ENCODE measurements at regions not wholly inside any gene's neighbourhood (a gene's known extent, or its start where the extent isn't known, plus 50 kb on each side); places are given as distances from the start of the nearest gene placed in this dataset.

- DNase-seq: no peak
Measured at GRCh38 chr16:85296859-85297660, 184.8 kb upstream of the CIBAR2 start.

DNA sequence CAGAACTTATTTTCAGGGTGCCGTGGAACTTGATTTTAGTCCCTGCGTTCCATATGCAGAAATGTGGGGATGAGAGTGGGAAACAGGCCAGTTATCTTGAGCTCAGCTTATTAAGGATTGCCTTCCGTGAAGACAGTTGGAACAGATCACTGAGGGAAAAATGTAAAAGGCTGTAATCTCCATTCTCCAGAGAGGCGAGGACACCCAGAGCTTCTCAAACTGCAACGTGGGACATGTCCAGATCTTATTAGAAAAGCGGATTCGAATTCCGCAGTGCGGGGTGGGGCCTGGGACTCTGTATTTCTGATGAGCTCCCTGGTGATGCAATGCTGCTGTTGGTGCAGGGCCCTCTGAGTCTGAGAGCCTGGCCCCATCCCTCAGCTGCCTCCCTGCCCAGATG, 185.6 kb upstream of the CIBAR2 start:
- no peak for DNase-seq

GRCh38 chr16:85300406-85300968, 188.2 kb upstream of the CIBAR2 start:
- DNase-seq: no peak

DNA sequence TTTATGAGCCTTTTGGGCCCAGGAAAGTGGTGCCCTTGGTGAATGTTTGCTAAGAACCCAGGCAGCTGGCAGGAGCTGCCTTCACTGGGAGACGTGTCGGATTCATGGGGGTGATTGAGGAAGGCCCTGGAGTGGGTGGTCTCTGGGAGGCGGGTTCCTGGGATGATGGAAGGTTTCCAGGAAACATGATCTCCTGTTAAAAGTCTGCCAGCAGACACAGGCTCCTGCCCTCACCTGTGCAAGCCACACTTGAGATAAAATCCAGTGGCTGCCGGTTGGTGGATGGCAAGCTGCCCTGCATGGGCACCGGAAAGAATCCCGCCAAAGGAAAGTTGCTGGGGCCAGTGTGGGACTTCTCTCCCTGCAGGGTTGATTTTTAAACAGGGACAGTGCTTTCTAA, 189.0 kb upstream of the CIBAR2 start:
- no peak for DNase-seq

DNA sequence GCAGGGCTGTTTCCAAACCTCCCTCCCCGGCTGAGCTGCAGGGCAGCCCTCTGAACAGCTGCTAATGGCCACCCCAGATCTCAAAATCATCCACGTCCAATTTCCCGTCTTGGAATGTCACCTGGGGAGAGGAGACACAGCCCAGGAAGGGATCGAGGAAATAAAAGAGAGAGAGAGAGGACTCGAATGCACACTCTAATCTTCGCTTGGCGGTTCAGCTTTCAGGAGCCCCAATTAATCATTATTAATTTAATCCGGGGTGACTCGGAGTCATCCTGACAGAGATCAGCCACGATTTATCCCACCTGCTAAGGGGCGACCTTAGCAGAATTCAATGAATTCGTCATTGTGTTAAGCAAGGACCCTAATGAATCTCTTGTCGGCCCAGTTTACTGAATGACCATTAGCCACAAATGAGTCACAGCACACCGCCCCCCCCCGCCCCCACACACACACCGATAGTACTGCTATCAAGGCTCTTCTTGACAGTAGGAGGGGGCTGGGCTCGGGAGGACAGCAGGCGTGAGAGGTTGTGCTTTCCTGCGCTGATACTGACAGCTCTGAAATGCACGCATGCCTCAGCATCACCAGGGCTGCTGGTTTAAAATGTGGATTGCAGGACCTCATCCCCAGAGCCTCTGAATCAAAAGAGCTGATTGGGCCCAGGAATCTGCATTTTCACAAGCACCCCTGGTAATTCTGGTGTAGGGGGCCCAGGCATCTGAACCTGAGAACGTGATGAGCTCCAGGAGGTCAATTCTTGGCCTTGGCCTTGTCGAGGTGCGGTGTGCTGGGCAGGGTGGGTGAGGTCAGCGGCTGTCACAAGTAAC, 190.0 kb upstream of the CIBAR2 start:
- DNase-seq: no peak

GRCh38 chr16:85302848-85303353, 190.6 kb upstream of the CIBAR2 start:
- no peak for DNase-seq

- DNase-seq: no peak
Measured at GRCh38 chr16:85303354-85303883, 191.1 kb upstream of the CIBAR2 start.

DNA sequence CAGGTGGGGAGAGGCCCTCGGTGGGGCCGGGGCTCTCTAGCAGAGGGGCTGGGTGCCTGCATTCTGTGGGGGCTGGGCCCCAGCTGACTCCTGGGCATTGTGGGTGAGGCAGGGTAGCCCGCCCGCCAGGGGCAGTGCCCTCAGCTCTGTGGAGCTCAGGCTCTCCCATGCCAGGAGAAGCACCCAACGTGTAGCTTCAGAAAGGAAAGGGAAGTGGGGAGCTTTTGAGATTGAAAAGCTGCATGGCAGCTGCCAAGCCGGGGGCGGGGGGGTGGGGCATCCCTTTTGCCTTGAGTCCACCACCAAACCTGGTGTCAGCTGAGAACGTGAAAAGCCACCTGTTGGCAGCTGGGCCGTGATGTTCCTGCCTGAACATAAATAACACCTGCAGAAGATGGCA, 192.1 kb upstream of the CIBAR2 start:
- no peak for DNase-seq

GRCh38 chr16:85306071-85306792, 194.0 kb upstream of the CIBAR2 start:
- DNase-seq: peak; percentile 21

DNA sequence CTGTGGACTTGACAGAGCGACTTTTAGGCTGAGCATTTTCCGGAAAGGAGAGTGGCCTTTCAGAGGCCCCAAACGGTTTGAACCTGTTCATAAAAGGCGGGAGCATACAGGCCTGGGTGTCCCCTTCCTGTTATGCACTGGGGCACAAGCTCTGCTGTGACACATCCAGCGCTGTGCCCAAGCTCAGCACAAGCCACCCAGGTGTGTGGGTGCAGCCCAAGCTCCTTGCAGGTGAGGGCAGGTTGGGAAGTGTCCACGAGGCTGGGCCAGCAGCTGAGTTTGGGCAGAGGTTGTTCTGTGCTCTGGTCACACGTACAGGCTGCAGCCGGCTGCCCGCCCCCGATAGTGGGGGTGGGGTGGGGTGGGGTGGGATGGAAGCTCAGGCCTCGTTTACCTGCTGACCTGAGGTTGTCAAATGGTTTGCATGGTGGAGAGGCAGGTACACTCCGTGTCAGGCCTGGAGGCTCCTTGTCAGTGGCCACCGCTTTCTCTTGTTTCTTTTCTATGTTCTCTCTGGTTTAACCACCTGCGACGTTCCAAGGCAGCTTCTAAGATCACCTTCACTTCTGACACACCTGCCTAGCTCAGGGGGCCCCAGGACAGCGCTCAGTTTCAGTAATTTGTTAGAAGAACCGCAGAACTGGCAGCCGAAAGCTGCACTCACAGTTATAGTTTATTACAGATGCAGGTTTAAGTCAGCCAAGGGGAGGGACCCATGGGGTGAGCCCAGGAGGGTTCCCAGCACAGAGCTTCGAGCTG, 194.7 kb upstream of the CIBAR2 start:
- no peak for DNase-seq

- DNase-seq: no peak
Measured at GRCh38 chr16:85307552-85308364, 195.5 kb upstream of the CIBAR2 start.

- no peak for DNase-seq
Measured at GRCh38 chr16:85308611-85309540, 196.6 kb upstream of the CIBAR2 start.

DNA sequence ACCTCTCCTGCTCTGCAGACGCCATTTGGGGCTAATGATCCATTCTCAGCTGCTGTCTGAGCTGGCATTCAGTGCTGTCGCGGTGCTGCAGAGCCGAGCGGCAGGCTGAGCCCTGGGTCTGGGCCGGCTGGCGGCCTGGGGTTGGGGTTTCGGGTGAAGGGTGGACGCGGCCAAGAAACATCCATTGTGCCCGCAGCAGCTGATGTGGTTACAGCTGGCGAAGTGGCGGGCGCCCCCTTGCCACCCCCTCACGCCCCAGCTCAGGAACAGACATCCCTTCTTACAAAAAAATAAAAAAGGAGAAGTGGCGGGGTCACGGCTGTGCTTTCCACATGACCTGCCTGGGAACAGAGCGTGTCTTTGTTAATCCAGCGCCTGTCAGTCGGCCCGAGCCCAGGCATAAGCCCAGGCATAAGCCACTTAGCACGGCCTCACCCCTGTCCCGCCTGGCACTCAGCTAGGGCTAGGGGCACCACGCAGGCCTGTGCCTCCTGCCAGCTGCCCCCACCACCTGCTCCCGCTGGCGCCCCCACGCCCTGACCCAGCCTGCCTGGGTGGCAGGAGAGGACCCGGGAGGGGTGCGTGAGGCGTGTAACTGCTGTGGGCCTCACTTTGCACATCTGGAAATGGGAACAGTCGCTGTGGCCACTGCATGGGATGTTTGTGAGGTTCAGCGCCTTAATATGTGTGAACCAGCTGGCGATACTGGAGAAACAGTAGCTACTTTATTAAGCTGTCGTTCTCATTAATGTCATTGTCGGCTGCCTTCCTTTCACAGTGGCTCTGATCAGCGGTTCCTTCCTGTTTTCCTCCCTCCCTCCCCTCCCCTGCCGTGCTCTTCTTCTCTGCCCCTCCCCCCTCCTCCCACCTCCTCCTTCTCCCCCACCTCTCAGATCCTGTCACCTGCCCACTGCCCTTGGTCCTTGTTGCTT, 197.7 kb upstream of the CIBAR2 start:
- no peak for DNase-seq

- DNase-seq: no peak
Measured at GRCh38 chr16:85310868-85311585, 198.8 kb upstream of the CIBAR2 start.

DNA sequence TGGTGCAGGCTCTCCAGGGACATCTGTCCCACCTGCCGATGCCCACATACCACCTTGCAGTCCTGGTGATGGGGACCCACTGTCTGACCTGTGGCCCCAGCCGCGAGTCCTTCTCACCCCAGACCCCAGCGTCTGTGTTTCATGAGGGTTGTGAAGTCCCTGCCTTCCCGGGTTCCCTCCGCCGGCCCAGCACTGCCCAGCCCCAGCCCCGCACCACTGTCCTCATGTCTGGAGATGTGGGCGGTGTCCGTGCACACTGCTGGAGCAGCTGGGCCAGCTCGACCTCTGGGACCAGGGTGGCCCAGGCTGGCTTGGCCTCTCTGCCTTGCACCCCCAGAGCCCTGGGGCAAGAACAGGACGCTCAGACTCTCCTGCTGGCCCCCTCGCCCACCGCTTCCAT, 199.5 kb upstream of the CIBAR2 start:
- no peak for DNase-seq

DNA sequence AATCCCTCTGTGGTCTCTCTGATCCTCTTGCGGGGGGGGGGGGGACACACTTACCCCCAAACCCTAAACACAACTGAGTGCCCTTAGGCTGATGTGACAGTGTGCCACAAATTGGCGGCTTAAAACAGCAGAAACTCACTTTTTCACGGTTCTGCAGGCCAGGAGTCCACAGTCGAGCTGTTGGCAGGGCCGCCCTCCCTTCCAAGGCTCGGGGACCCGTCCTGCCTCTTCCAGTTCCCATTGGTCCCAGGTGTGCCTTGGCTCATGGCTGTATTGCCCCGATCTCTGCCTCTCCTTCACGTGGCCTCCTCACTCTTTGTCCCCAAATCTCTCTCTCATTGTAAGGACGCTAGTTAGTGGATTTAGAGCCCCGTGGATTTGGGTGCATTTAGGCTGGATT, 199.9 kb upstream of the CIBAR2 start:
- DNase-seq: no peak

DNA sequence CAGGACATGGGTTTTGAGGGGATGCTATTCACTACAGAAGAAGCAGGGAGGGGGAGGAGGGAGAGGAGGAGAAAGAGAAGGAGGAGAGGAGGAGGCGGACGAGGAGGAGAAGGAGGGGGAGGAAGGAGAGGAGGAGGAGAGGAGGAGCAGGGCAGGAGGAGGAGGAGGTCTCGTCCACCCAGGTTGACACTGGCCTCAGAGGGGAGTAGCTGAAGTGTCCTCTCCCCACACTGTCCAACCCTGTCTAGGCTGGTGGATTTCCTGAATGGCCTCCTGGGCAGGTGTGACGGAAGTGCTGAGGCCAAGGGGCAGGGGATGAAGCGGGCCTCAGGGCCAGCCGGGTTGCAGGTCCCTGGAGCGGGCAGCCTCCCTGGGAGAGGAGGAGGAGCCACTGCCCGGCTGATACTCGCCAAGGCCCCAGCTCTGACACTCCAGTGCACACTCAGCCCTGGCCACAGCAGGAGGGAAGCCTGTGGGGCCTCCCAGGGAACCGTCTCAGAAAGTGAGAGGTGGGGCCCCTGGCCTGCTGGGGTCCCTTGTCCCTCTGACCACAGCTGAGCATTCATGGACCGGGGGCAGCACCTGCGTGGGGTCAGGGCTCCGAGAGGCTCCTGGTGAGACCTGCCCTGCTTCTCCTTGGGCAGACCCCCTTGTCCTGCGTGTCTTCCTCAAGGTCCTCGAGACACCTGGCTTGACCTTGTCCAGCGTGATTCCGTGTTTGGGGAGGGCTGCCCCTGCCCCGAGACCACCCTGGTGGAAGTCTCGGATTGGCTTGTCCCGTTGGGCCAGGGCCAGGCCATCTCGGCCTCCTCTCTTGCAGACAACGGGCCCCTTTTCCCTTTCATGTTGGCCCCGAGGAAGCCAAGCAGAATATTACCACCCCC, 200.6 kb upstream of the CIBAR2 start:
- DNase-seq: no peak

All from GOT3 (cell line).